Right ventricle myocardium inferior (tissue), 1 donor: ENCODE measurements at regions not wholly inside any gene's neighbourhood (a gene's known extent, or its start where the extent isn't known, plus 50 kb on each side); places are given as distances from the start of the nearest gene placed in this dataset.

Source experiments
- ATAC-seq: fragments of 200-7000 bp; cut with Tn5 transposase; one replicate; pipeline ENCODE4 v1.9.1; 2020; ENCODE audit warnings: mild to moderate bottlenecking, moderate library complexity
- DNase-seq: peaks from one replicate; pipeline ENCODE4 v3.0.0; 2021; ENCODE audit errors: missing footprints
- intact Hi-C: fragments of 100-400 bp; cut with DNase I; formaldehyde crosslinking; loops from one replicate; pipeline ENCODE4 v1.11.0; 2022
- donor health status: DM: no; HTN: yes; CAD: no; lungs with severe emphysema.

GRCh38 chr1:64356636-64357256, 113.2 kb upstream of the CACHD1 start:
- DNase-seq (no peak), ATAC-seq (no peak)
- intact Hi-C loops = no loop called here

GRCh38 chr1:64357422-64357821, 112.5 kb upstream of the CACHD1 start:
- intact Hi-C loops = no loop called here

GRCh38 chr1:64358692-64359091, 111.2 kb upstream of the CACHD1 start:
- intact Hi-C loops = no loop called here
- DNase-seq (no peak), ATAC-seq (no peak)

More at GRCh38 chr1:64357422-64357821, 112.5 kb upstream of the CACHD1 start:
- ATAC-seq (no peak), DNase-seq (no peak)

DNA sequence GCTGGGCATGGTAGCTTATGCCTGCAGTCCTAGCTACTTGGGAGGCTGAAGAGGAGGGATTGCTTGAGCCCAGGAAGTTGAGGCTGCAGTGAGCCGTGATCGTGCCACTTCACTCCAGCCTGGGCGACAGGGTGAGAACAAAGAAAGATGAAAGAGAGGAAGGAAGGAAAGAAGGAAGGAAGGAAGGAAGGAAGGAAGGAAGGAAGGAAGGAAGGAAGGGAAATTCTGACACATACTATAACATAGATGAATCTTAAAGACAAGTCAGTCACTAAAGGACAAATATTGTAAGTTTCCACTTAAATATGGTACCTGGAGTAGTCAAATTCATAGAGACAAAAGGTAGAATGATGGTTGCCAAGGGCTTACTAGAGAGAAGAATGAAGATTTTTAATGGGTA, 108.0 kb upstream of the CACHD1 start:
- intact Hi-C loops = no loop called here
- no peak for ATAC-seq
- no peak for DNase-seq

- no peak for ATAC-seq
- intact Hi-C loops = no loop called here
- no peak for DNase-seq
Observed at GRCh38 chr1:64363111-64363510, 106.8 kb upstream of the CACHD1 start.

GRCh38 chr1:64363616-64364015, 106.3 kb upstream of the CACHD1 start:
- ATAC-seq (no peak), DNase-seq (no peak)
- intact Hi-C loops = no loop called here

- DNase-seq (no peak), ATAC-seq (no peak)
- intact Hi-C loops = no loop called here
Observed at GRCh38 chr1:64366821-64367220, 103.1 kb upstream of the CACHD1 start.

DNA sequence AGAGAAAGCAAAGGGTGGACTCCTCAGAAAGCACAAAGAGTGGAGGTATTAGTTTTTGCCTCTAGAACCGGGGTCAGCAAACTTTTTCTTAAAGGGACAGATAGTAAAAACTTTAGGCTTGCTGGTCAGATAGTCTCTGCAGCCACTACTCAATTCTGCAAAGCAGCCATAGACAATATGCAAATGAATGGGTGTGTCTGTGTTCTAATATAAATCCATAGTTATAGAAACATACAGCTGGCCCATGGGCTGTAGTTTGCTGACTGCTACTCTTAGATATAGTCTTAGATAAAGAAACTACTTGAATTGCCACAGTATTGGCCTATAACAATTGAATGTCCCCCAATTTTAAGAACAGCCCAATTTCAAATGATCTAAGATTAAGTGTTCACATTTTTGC, 101.6 kb upstream of the CACHD1 start:
- DNase-seq = no peak
- ATAC-seq = no peak
- intact Hi-C loops = no loop called here

DNA sequence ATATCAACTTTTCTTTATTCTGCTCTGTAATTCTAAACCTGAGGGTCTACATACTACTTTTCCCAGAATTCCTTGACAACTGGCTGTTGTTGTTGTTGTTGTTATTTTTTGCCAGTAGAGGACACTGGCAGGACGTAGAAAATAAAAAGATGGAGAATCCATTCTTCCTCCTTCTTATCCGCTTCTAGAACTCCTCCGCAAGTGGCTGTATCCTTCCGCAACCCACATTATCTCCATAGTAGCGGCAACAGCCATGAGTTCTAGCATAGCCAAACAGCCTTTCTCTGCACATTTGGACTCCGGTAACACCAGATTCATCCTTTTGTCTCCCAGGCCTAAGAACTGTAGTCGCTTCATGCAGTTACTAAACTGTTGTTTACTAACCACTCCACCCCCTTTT, 91.1 kb upstream of the CACHD1 start:
- ATAC-seq = no peak
- DNase-seq = no peak
- intact Hi-C loops = loop anchor here (10.0 kb wide), 1 partner anchor 296 kb away; no protein-coding TSS in a partner anchor

- DNase-seq (no peak), ATAC-seq (no peak)
- intact Hi-C loops = no loop called here
Observed at GRCh38 chr1:64387389-64388285, 82.3 kb upstream of the CACHD1 start.

GRCh38 chr1:64388336-64388735, 81.6 kb upstream of the CACHD1 start:
- DNase-seq (no peak), ATAC-seq (no peak)
- intact Hi-C loops = no loop called here

GRCh38 chr1:64392109-64392508, 77.8 kb upstream of the CACHD1 start:
- intact Hi-C loops = no loop called here
- DNase-seq (no peak), ATAC-seq (no peak)

DNA sequence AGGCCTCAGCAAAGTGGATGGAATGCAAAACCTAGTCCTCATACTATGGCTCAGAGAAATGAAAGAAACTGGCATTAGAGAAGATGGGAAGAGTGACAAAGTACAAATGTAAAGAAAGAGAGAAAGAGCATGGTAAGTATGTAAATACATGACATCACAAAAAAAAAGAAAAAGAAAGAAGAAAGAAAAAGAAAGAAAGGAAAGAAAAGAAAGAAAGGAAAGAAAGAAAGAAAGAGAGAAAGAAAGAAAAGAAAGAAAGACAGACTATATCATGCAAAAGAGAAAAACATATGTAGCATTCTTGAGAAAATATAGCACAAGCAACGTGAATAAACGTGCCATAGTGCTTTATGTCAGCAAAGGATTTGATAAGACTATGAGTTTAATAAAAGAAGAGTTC, 76.1 kb upstream of the CACHD1 start:
- ATAC-seq (no peak), DNase-seq (no peak)
- intact Hi-C loops = no loop called here

DNA sequence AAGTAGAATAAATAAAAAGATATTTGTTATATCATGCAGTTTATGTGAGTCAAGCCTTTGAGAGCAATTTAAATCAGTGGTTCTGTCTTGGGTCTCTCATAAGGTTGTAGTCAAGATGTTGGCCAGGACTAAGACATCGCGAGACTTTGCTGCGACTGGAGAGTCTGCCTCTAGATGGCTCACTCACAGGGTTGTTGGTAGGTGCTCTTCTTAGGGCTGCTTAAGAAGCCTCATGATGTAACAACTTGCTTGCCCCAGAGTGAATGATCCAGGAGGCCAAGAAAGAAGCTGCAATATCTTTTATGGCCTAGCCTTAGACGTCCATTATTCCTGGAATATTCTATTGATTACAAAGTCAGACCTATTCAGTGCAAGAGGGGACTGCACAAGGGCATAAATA, 73.1 kb upstream of the CACHD1 start:
- intact Hi-C loops = no loop called here
- DNase-seq (no peak), ATAC-seq (no peak)

- intact Hi-C loops = no loop called here
- no peak for DNase-seq
- ATAC-seq = no peak
Observed at GRCh38 chr1:64397541-64397940, 72.4 kb upstream of the CACHD1 start.

GRCh38 chr1:64398936-64399335, 71.0 kb upstream of the CACHD1 start:
- no peak for ATAC-seq
- intact Hi-C loops = no loop called here
- DNase-seq = no peak

GRCh38 chr1:64401285-64401684, 68.6 kb upstream of the CACHD1 start:
- DNase-seq (no peak), ATAC-seq (no peak)
- intact Hi-C loops = no loop called here

DNA sequence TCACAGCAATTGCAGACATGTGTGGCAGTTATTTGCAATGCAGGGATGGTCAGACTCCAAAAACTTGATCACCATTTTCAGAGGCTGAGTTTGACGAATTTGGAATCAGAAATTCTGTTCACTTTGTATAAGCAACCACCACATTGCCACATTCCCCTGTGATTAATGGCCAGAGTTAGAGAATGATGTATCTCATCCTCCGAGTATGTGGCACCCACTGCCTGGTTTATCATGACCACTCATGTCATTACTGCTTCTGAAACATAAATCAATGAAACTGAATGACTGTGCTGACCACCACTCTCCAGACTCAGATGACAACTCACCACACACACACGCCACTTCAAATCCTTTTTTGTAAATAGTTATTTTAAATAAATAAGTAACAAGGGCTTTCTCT, 66.6 kb upstream of the CACHD1 start:
- intact Hi-C loops = no loop called here
- no peak for DNase-seq
- ATAC-seq = no peak

- DNase-seq (no peak), ATAC-seq (no peak)
- intact Hi-C loops = no loop called here
Observed at GRCh38 chr1:64404202-64404601, 65.7 kb upstream of the CACHD1 start.

DNA sequence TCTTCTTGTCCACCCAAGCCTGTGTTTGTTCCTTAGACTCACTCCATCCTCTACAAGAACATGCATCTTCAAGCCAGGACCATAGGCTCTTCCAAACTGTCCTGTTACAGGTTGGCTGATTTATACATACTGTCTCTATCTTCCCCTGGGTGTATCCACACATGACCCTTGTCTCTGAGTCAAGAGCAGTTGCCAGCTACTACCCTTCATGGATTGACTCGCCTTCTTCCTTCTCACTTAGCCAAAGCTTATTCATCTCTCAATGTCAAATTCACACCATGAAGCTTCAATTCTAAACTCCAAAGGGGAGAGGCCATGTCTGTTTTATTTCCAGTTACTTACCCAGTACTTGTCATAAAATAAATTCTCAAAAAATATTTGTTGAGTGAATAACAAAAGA, 64.1 kb upstream of the CACHD1 start:
- intact Hi-C loops = no loop called here
- no peak for ATAC-seq
- DNase-seq = no peak
